Astrocyte (in vitro differentiated cells and primary cell): ENCODE measurements at regions not wholly inside any gene's neighbourhood (a gene's known extent, or its start where the extent isn't known, plus 50 kb on each side); places are given as distances from the start of the nearest gene placed in this dataset.
A peak's percentile ranks its signal among the peaks of the same experiment; 100 is the strongest.

Experiments
- DNase-seq: peaks from one replicate; pipeline ENCODE4 v3.0.0-alpha.2; 2010; ENCODE audit warnings: low read depth
- FAIRE-seq: peaks from 2 replicates; lab custom pipeline; 2011; peaks lifted over from hg19 to GRCh38; lab: Jason Lieb, UNC
- H2AFZ ChIP-seq: 2 replicates; pipeline ENCODE4 v1.6.0; 2012; ENCODE audit warnings: low read depth, low read length, inconsistent platforms
- H3K27ac ChIP-seq: 2 replicates; pipeline ENCODE4 v1.5.1; 2011; ENCODE audit warnings: low read depth, low read length, inconsistent platforms
- H3K27me3 ChIP-seq: 2 replicates; pipeline ENCODE4 v1.6.0; 2011; ENCODE audit warnings: low read length, inconsistent platforms; ENCODE audit not compliant: insufficient read depth
- H3K36me3 ChIP-seq: 2 replicates; pipeline ENCODE4 v1.5.1; 2011; ENCODE audit warnings: low read length, inconsistent platforms; ENCODE audit not compliant: insufficient read depth
- H3K4me1 ChIP-seq: 2 replicates; pipeline ENCODE4 v1.5.1; 2011; ENCODE audit warnings: low read length, inconsistent platforms; ENCODE audit not compliant: insufficient read depth
- H3K4me2 ChIP-seq: 2 replicates; pipeline ENCODE4 v1.6.0; 2012; ENCODE audit warnings: low read length, inconsistent platforms
- H3K4me3 ChIP-seq: 2 replicates; pipeline ENCODE4 v1.5.1; 2011; ENCODE audit warnings: low read depth, mild to moderate bottlenecking, low read length, inconsistent platforms; ENCODE audit not compliant: insufficient read depth
- H3K79me2 ChIP-seq: 2 replicates; pipeline ENCODE4 v1.6.0; 2012; ENCODE audit warnings: mild to moderate bottlenecking, low read length, inconsistent platforms; ENCODE audit not compliant: insufficient read depth
- H3K9ac ChIP-seq: 2 replicates; pipeline ENCODE4 v1.6.0; 2012; ENCODE audit warnings: mild to moderate bottlenecking, low read length, inconsistent platforms
- H3K9me3 ChIP-seq: 2 replicates; pipeline ENCODE4 v1.5.1; 2012; ENCODE audit warnings: low read depth, mild to moderate bottlenecking, low read length, inconsistent platforms; ENCODE audit not compliant: insufficient read depth
- H4K20me1 ChIP-seq: 2 replicates; pipeline ENCODE4 v1.6.0; 2012; ENCODE audit warnings: low read length, inconsistent platforms; ENCODE audit not compliant: insufficient read depth
- H3K27ac Mint-ChIP-seq: one replicate; pipeline ENCODE4 v1.8.0; 2021; ENCODE audit warnings: mild to moderate bottlenecking, mixed read lengths; ENCODE audit not compliant: unreplicated experiment
- H3K27me3 Mint-ChIP-seq: one replicate; pipeline ENCODE4 v1.8.0; 2021; ENCODE audit warnings: low read depth, mixed read lengths; ENCODE audit not compliant: unreplicated experiment
- H3K36me3 Mint-ChIP-seq: one replicate; pipeline ENCODE4 v1.8.0; 2021; ENCODE audit warnings: low read depth, mixed read lengths; ENCODE audit not compliant: unreplicated experiment
- H3K4me1 Mint-ChIP-seq: one replicate; pipeline ENCODE4 v1.8.0; 2021; ENCODE audit warnings: low read depth, mixed read lengths; ENCODE audit not compliant: unreplicated experiment
- H3K4me3 Mint-ChIP-seq: one replicate; pipeline ENCODE4 v1.8.0; 2021; ENCODE audit warnings: mild to moderate bottlenecking, moderate library complexity, mixed read lengths; ENCODE audit not compliant: unreplicated experiment
- H3K9me3 Mint-ChIP-seq: one replicate; pipeline ENCODE4 v1.8.0; 2021; ENCODE audit warnings: mild to moderate bottlenecking, mixed read lengths; ENCODE audit not compliant: unreplicated experiment
- CTCF ChIP-seq: IDR thresholded peaks from 2 replicates; pipeline ENCODE4 v1.5.1; 2011; ENCODE audit warnings: low read depth, mild to moderate bottlenecking, inconsistent platforms, low read length, moderate library complexity; ENCODE audit not compliant: insufficient read depth
- EZH2 ChIP-seq: IDR thresholded peaks from 2 replicates; pipeline ENCODE4 v1.6.1; 2012; ENCODE audit warnings: mild to moderate bottlenecking, low read length, inconsistent platforms; ENCODE audit not compliant: insufficient read depth

- Histone ChIP-seq H3K4me3 (no peak overlapping the region), H3K4me1 (no peaks in the 10 kb centered on the region), H3K4me2 (no peak overlapping the region), H3K27me3 (no peaks in the 10 kb centered on the region), H3K36me3 (no peaks in the 10 kb centered on the region), H2AFZ (no peak overlapping the region), H4K20me1 (no peaks in the 10 kb centered on the region), H3K9ac (no peak overlapping the region), H3K79me2 (no peaks in the 10 kb centered on the region), H3K9me3 (no peaks in the 10 kb centered on the region), H3K27ac (no peak overlapping the region)
- Mint-ChIP-seq H3K4me1 (peaks cover 5% of the 10 kb centered on the region), H3K27me3 (no peaks in the 10 kb centered on the region), H3K27ac (peak overlapping the region; percentile 81), H3K9me3 (peaks cover 2% of the 10 kb centered on the region), H3K4me3 (no peak overlapping the region), H3K36me3 (no peaks in the 10 kb centered on the region)
- FAIRE-seq (no peak), DNase-seq (peak; percentile 23)
- TF ChIP-seq CTCF (no peak), EZH2 (no peak)
Observed at GRCh38 chr1:196136396-196136795, 471.8 kb downstream of the KCNT2 start.

- no peak for TF ChIP-seq CTCF
- TF ChIP-seq EZH2, result no peak
- Mint-ChIP-seq H3K9me3 (peaks cover 2% of the 10 kb centered on the region), H3K36me3 (no peaks in the 10 kb centered on the region), H3K4me3 (no peak overlapping the region), H3K27me3 (no peaks in the 10 kb centered on the region), H3K4me1 (peaks cover 4% of the 10 kb centered on the region), H3K27ac (no peak overlapping the region)
- H3K36me3 ChIP-seq, result no peaks in the 10 kb centered on the region
- FAIRE-seq, result no peak
- no peak overlapping the region for H2AFZ ChIP-seq
- no peaks in the 10 kb centered on the region for H3K4me1 ChIP-seq
- no peak overlapping the region for H3K27ac ChIP-seq
- no peak overlapping the region for H3K4me3 ChIP-seq
- H3K27me3 ChIP-seq, result no peaks in the 10 kb centered on the region
- H3K9ac ChIP-seq, result no peak overlapping the region
- H3K9me3 ChIP-seq, result no peaks in the 10 kb centered on the region
- no peak overlapping the region for H3K4me2 ChIP-seq
- no peaks in the 10 kb centered on the region for H3K79me2 ChIP-seq
- DNase-seq, result no peak
- no peaks in the 10 kb centered on the region for H4K20me1 ChIP-seq
Observed at GRCh38 chr1:196131691-196132090, 476.5 kb downstream of the KCNT2 start.

- Histone ChIP-seq H3K79me2 (no peaks in the 10 kb centered on the region), H3K9me3 (no peaks in the 10 kb centered on the region), H3K27me3 (no peaks in the 10 kb centered on the region), H3K36me3 (no peaks in the 10 kb centered on the region), H3K27ac (no peak overlapping the region), H3K4me3 (no peak overlapping the region), H4K20me1 (no peaks in the 10 kb centered on the region), H3K9ac (no peak overlapping the region), H2AFZ (no peak overlapping the region), H3K4me2 (no peak overlapping the region), H3K4me1 (no peaks in the 10 kb centered on the region)
- Mint-ChIP-seq H3K27ac (no peak overlapping the region), H3K4me3 (no peak overlapping the region), H3K4me1 (no peaks in the 10 kb centered on the region), H3K9me3 (no peaks in the 10 kb centered on the region), H3K36me3 (no peaks in the 10 kb centered on the region), H3K27me3 (no peaks in the 10 kb centered on the region)
- TF ChIP-seq EZH2 (no peak), CTCF (no peak)
- FAIRE-seq (no peak), DNase-seq (no peak)
Observed at GRCh38 chr1:196128835-196129234, 479.4 kb downstream of the KCNT2 start.
